Neural progenitor cell (in vitro differentiated cells): ENCODE measurements at regions not wholly inside any gene's neighbourhood (a gene's known extent, or its start where the extent isn't known, plus 50 kb on each side); places are given as distances from the start of the nearest gene placed in this dataset.

Experiments used
- CTCF ChIP-seq: fragments of 200-600 bp; sonication (generic); IDR thresholded peaks from 2 replicates; pipeline ENCODE4 v1.5.1; 2017; ENCODE audit warnings: antibody characterized with exemption, mild to moderate bottlenecking
- EZH2 ChIP-seq: fragments of 200-600 bp; sonication (generic); IDR thresholded peaks from 2 replicates; pipeline ENCODE4 v1.6.1; 2017; ENCODE audit warnings: antibody characterized with exemption, mild to moderate bottlenecking, moderate library complexity

DNA sequence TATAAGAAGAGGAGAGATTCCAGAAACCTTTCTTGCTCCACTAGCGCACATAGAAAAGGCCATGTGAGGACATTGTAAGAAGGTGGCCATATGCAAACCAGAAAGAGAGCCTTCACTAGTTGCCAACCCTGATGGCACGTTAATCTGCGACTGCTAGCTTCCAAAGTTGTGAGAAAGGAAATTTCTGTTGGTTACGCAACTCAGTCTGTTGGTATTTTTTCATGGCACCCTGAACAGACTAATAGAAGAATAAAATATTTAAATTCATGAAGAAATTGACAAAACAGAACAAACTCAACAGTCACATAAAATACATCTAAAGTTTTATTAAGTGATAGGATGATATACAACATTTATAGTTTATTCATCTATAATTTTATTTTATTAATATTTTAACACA, 625.9 kb upstream of the NRXN1 start:
- TF ChIP-seq EZH2 (no peak), CTCF (no peak)
